ENCODE measurements at regions not wholly inside any gene's neighbourhood (a gene's known extent, or its start where the extent isn't known, plus 50 kb on each side); places are given as distances from the start of the nearest gene placed in this dataset.

- Histone ChIP-seq H3K27ac (no peak overlapping the region), H3K36me3 (ENCODE audit: low read depth, missing control alignments) (no peaks in the 10 kb centered on the region), H3K9me3 (no peaks in the 10 kb centered on the region), H3K4me3 (no peak overlapping the region), H3K4me1 (no peaks in the 10 kb centered on the region), H3K27me3 (no peaks in the 10 kb centered on the region)
- WGBS, 2 donors, result 68 to 86% methylated on average over 2 to 3 of the region's 3 CpGs
- intact Hi-C loops (cut with DNase I; ENCODE audit: low total_unique reads), result no loop called here
- no peak for DNase-seq
- TF ChIP-seq POLR2A (IDR thresholded peaks at IDR 0.05) (no peak), CTCF (IDR thresholded peaks at IDR 0.05) (no peak)
Measured at GRCh38 chrX:69232945-69233344, 67.7 kb upstream of the PJA1 start.

- Histone ChIP-seq H3K4me1 (no peaks in the 10 kb centered on the region), H3K27ac (no peak overlapping the region), H3K4me3 (no peak overlapping the region), H3K9me3 (no peaks in the 10 kb centered on the region), H3K36me3 (ENCODE audit: low read depth, missing control alignments) (no peaks in the 10 kb centered on the region), H3K27me3 (no peaks in the 10 kb centered on the region)
- intact Hi-C loops (cut with DNase I; ENCODE audit: low total_unique reads), result no loop called here
- no peak for DNase-seq
- TF ChIP-seq POLR2A (IDR thresholded peaks at IDR 0.05) (no peak), CTCF (IDR thresholded peaks at IDR 0.05) (no peak)
Measured at GRCh38 chrX:69231903-69232302, 66.7 kb upstream of the PJA1 start.

GRCh38 chrX:69229436-69229835 is 64.2 kb upstream of the PJA1 start:
- TF ChIP-seq CTCF (IDR thresholded peaks at IDR 0.05), result no peak
- no peak for TF ChIP-seq POLR2A (IDR thresholded peaks at IDR 0.05)
- Histone ChIP-seq H3K9me3 (no peaks in the 10 kb centered on the region), H3K4me3 (no peak overlapping the region), H3K36me3 (ENCODE audit: low read depth, missing control alignments) (no peaks in the 10 kb centered on the region), H3K4me1 (no peaks in the 10 kb centered on the region), H3K27me3 (no peaks in the 10 kb centered on the region), H3K27ac (no peak overlapping the region)
- DNase-seq, result no peak
- intact Hi-C loops (cut with DNase I; ENCODE audit: low total_unique reads), result no loop called here

- no peak for TF ChIP-seq CTCF (IDR thresholded peaks at IDR 0.05)
- TF ChIP-seq POLR2A (IDR thresholded peaks at IDR 0.05), result no peak
- no peaks in the 10 kb centered on the region for H3K4me1 ChIP-seq
- intact Hi-C loops (cut with DNase I; ENCODE audit: low total_unique reads), result no loop called here
- H3K27me3 ChIP-seq, result no peaks in the 10 kb centered on the region
- no peak for DNase-seq
- H3K36me3 ChIP-seq (ENCODE audit: low read depth, missing control alignments), result no peaks in the 10 kb centered on the region
- H3K9me3 ChIP-seq, result no peaks in the 10 kb centered on the region
- no peak overlapping the region for H3K4me3 ChIP-seq
- 75 to 77% methylated on average over 4 of the region's 4 CpGs for WGBS, 2 donors
- H3K27ac ChIP-seq, result no peak overlapping the region
Measured at GRCh38 chrX:69228732-69229131, 63.5 kb upstream of the PJA1 start.

GRCh38 chrX:69226459-69227158 is 61.4 kb upstream of the PJA1 start:
- intact Hi-C loops (cut with DNase I; ENCODE audit: low total_unique reads), result no loop called here
- no peaks in the 10 kb centered on the region for H3K9me3 ChIP-seq
- 97 to 100% methylated on average over 2 to 7 of the region's 9 CpGs for WGBS, 2 donors
- TF ChIP-seq CTCF (IDR thresholded peaks at IDR 0.05) (no peak), POLR2A (IDR thresholded peaks at IDR 0.05) (no peak)
- no peaks in the 10 kb centered on the region for H3K27me3 ChIP-seq
- DNase-seq, result no peak
- H3K4me1 ChIP-seq, result no peaks in the 10 kb centered on the region
- no peaks in the 10 kb centered on the region for H3K36me3 ChIP-seq (ENCODE audit: low read depth, missing control alignments)
- H3K4me3 ChIP-seq, result no peak overlapping the region
- no peak overlapping the region for H3K27ac ChIP-seq

Measured in testis (tissue), 2 donors.